Right ventricle myocardium superior (tissue), 1 donor: ENCODE measurements at regions not wholly inside any gene's neighbourhood (a gene's known extent, or its start where the extent isn't known, plus 50 kb on each side); places are given as distances from the start of the nearest gene placed in this dataset.

Experiments
- ATAC-seq: fragments of 200-7000 bp; cut with Tn5 transposase; one replicate; pipeline ENCODE4 v1.9.1; 2020; ENCODE audit warnings: mild to moderate bottlenecking; ENCODE audit not compliant: poor library complexity
- DNase-seq: peaks from one replicate; pipeline ENCODE4 v3.0.0-alpha.2; 2020
- intact Hi-C: fragments of 100-400 bp; cut with DNase I; formaldehyde crosslinking; loops from one replicate; pipeline ENCODE4 v1.11.2; 2022
- donor health status: DM: no; HTN: yes; CAD: no; lungs with severe emphysema.

GRCh38 chr5:57592236-57592635 lies 109.6 kb upstream of the ACTBL2 start:
- intact Hi-C loops = no loop called here
- ATAC-seq (no peak), DNase-seq (no peak)

- ATAC-seq = peak; percentile 22
- intact Hi-C loops = no loop called here
- no peak for DNase-seq
These were observed 104.0 kb upstream of the ACTBL2 start for GRCh38 chr5:57586649-57587048.

GRCh38 chr5:57582578-57583070 lies 100.0 kb upstream of the ACTBL2 start:
- ATAC-seq (peak; percentile 36), DNase-seq (no peak)
- intact Hi-C loops = no loop called here

- DNase-seq (no peak), ATAC-seq (no peak)
- intact Hi-C loops = no loop called here
These were observed 99.2 kb upstream of the ACTBL2 start for GRCh38 chr5:57581772-57582171.

GRCh38 chr5:57581222-57581621 lies 98.6 kb upstream of the ACTBL2 start:
- ATAC-seq (no peak), DNase-seq (no peak)
- intact Hi-C loops = no loop called here

GRCh38 chr5:57577432-57578175 lies 95.0 kb upstream of the ACTBL2 start:
- no peak for ATAC-seq
- no peak for DNase-seq
- intact Hi-C loops = no loop called here

- ATAC-seq = no peak
- DNase-seq = no peak
- intact Hi-C loops = no loop called here
These were observed 93.7 kb upstream of the ACTBL2 start for GRCh38 chr5:57576317-57576716.

- intact Hi-C loops = no loop called here
- ATAC-seq (no peak), DNase-seq (no peak)
These were observed 93.2 kb upstream of the ACTBL2 start for GRCh38 chr5:57575839-57576238.

GRCh38 chr5:57572461-57572860 lies 89.8 kb upstream of the ACTBL2 start:
- ATAC-seq (no peak), DNase-seq (no peak)
- intact Hi-C loops = no loop called here

- ATAC-seq = no peak
- DNase-seq = no peak
- intact Hi-C loops = no loop called here
These were observed 87.0 kb upstream of the ACTBL2 start for GRCh38 chr5:57569601-57570000.

- intact Hi-C loops = no loop called here
- DNase-seq (no peak), ATAC-seq (no peak)
These were observed 85.5 kb upstream of the ACTBL2 start for GRCh38 chr5:57568136-57568535.

GRCh38 chr5:57566914-57567313 lies 84.3 kb upstream of the ACTBL2 start:
- intact Hi-C loops = no loop called here
- ATAC-seq = no peak
- no peak for DNase-seq

GRCh38 chr5:57561231-57561842 lies 78.7 kb upstream of the ACTBL2 start:
- ATAC-seq = no peak
- DNase-seq = no peak

GRCh38 chr5:57559110-57559635 lies 76.6 kb upstream of the ACTBL2 start:
- DNase-seq (no peak), ATAC-seq (no peak)
- intact Hi-C loops = no loop called here

More at GRCh38 chr5:57561231-57561842, 78.7 kb upstream of the ACTBL2 start:
- intact Hi-C loops = no loop called here

GRCh38 chr5:57552033-57552432 lies 69.4 kb upstream of the ACTBL2 start:
- ATAC-seq (no peak), DNase-seq (no peak)
- intact Hi-C loops = no loop called here

- ATAC-seq = no peak
- intact Hi-C loops = no loop called here
- no peak for DNase-seq
These were observed 68.6 kb upstream of the ACTBL2 start for GRCh38 chr5:57551251-57551650.

GRCh38 chr5:57550132-57550531 lies 67.5 kb upstream of the ACTBL2 start:
- ATAC-seq = no peak
- DNase-seq = peak; percentile 27
- intact Hi-C loops = no loop called here

- ATAC-seq = no peak
- DNase-seq = no peak
- intact Hi-C loops = no loop called here
These were observed 67.0 kb upstream of the ACTBL2 start for GRCh38 chr5:57549566-57549965.

GRCh38 chr5:57540823-57541222 lies 58.2 kb upstream of the ACTBL2 start:
- intact Hi-C loops = no loop called here
- no peak for DNase-seq
- ATAC-seq = no peak

GRCh38 chr5:57539281-57539701 lies 56.7 kb upstream of the ACTBL2 start:
- no peak for DNase-seq
- no peak for ATAC-seq

More at GRCh38 chr5:57539281-57539701, 56.7 kb upstream of the ACTBL2 start:
- intact Hi-C loops = no loop called here
